Left lung (tissue), 4 donors: ENCODE measurements at regions not wholly inside any gene's neighbourhood (a gene's known extent, or its start where the extent isn't known, plus 50 kb on each side); places are given as distances from the start of the nearest gene placed in this dataset.
"Not testable (repeated sequence)": the region's sequence is repeated elsewhere in the genome, so short reads cannot be mapped to it uniquely, and the experiment has no call there.

ENCODE experiments used
- ATAC-seq: fragments of 200-7000 bp; cut with Tn5 transposase; one replicate; pipeline ENCODE4 v1.9.1; 2020; ENCODE audit warnings: moderate library complexity
- DNase-seq, 4 donors: peaks; one replicate each; pipeline ENCODE4 v3.0.0-alpha.2; 2013 to 2020
- H3K27ac ChIP-seq, 2 donors: fragments of 200-600 bp; sonication (generic) in 1 of 2; one replicate each; pipeline versions ENCODE4 v1.5.0 to v1.8.0; 2020 to 2021
- H3K27me3 ChIP-seq, 2 donors: fragments of 200-600 bp; sonication (generic) in 1 of 2; one replicate each; pipeline versions ENCODE4 v1.5.0 to v1.8.0; 2020 to 2021
- H3K36me3 ChIP-seq, 2 donors: fragments of 200-600 bp; sonication (generic) in 1 of 2; one replicate each; pipeline versions ENCODE4 v1.5.0 to v1.8.0; 2020 to 2021
- H3K4me1 ChIP-seq, 2 donors: fragments of 200-600 bp; one replicate each; pipeline ENCODE4 v1.8.0; 2021
- H3K4me3 ChIP-seq, 2 donors: fragments of 200-600 bp; sonication (generic) in 1 of 2; one replicate each; pipeline versions ENCODE4 v1.5.0 to v1.8.0; 2020 to 2021; ENCODE audit warnings: mild to moderate bottlenecking in 1 of 2
- H3K9me3 ChIP-seq, 2 donors: fragments of 200-600 bp; sonication (generic) in 1 of 2; one replicate each; pipeline versions ENCODE4 v1.5.0 to v1.8.0; 2020 to 2021
- CTCF ChIP-seq, 2 donors: fragments of 200-600 bp; sonication (generic) in 1 of 2; IDR thresholded peaks; one replicate each; pipeline versions ENCODE4 v1.5.0 to v1.8.0; 2021; ENCODE audit warnings: antibody characterized with exemption in 2 of 2
- intact Hi-C, 2 donors: fragments of 100-400 bp; cut with DNase I; formaldehyde crosslinking; loops; one replicate each; pipeline versions ENCODE4 v1.11.2 to v1.14.2; 2022
- donor health status: DM: no; HTN: yes; CAD: no.
- donor health status: DM: no; HTN: no; CAD: no.

GRCh38 chr2:175251425-175252041 is 70.0 kb upstream of the ATP5MC3 start:
- peak in 2 of 4 donors; percentile 26 to 39 for DNase-seq
- H3K4me3 ChIP-seq = no peak overlapping the region
- H3K36me3 ChIP-seq = no peaks in the 10 kb centered on the region
- ATAC-seq = no peak
- peak; percentile 21 to 60 for TF ChIP-seq CTCF (IDR thresholded peaks at IDR 0.05)
- H3K27ac ChIP-seq = no peak overlapping the region
- peaks cover 0 to 20% of the 10 kb centered on the region in 2 donors for H3K27me3 ChIP-seq
- no peaks in the 10 kb centered on the region for H3K4me1 ChIP-seq
- no peaks in the 10 kb centered on the region for H3K9me3 ChIP-seq
- intact Hi-C loops = no loop called here

DNA sequence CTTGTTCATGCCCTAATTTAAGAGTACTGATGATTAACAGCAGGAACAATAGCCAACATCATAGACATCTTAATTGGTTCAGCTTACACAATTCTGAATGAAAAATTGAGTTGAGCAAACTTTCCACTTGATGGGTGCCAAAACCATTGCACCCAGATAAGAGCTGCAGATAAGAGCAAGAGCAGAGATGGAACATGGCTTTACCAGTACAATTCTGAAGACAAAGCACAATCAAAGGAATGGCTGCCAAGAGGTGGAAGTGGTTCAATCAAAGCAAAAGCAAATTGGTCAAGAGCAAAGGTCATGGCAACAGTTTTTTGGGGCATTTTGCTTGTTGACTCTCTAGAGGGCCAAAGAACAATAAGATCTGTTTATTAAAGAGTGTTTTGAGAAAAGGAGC is 65.6 kb upstream of the ATP5MC3 start:
- H3K36me3 ChIP-seq = no peaks in the 10 kb centered on the region
- peaks cover 0 to 3% of the 10 kb centered on the region in 2 donors for H3K27me3 ChIP-seq
- intact Hi-C loops = no loop called here
- no peak for TF ChIP-seq CTCF (IDR thresholded peaks at IDR 0.05)
- no peak overlapping the region for H3K27ac ChIP-seq
- no peak for ATAC-seq
- H3K9me3 ChIP-seq = no peaks in the 10 kb centered on the region
- H3K4me3 ChIP-seq = no peak overlapping the region
- H3K4me1 ChIP-seq = no peaks in the 10 kb centered on the region
- no peak for DNase-seq

DNA sequence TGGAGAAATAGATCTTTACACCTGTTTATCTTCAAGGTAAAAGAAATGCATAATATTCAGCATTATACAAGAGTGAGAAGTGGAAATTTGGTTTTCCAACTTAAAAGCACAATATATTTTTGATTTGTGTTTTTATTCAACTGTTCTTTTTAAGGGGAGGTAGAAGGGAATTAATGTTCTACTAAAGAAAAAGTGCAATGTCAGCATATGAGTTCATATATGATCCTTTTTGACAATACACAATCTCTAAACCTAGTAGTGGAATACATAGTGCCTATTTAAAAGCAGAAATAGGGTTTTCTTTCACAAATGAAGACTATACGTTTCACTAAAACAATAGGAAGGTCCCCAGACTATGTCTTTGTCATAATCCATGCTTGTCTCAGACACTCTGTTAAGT is 63.2 kb upstream of the ATP5MC3 start:
- H3K4me3 ChIP-seq = no peak overlapping the region
- H3K9me3 ChIP-seq = peaks cover 0 to 1% of the 10 kb centered on the region in 2 donors
- intact Hi-C loops = no loop called here
- no peaks in the 10 kb centered on the region for H3K36me3 ChIP-seq
- no peak overlapping the region for H3K27ac ChIP-seq
- H3K27me3 ChIP-seq = no peaks in the 10 kb centered on the region
- ATAC-seq = no peak
- no peaks in the 10 kb centered on the region for H3K4me1 ChIP-seq
- no peak for DNase-seq
- no peak for TF ChIP-seq CTCF (IDR thresholded peaks at IDR 0.05)

GRCh38 chr2:175241691-175242090 is 60.2 kb upstream of the ATP5MC3 start:
- TF ChIP-seq CTCF (IDR thresholded peaks at IDR 0.05) = no peak
- no peak overlapping the region for H3K27ac ChIP-seq
- no peaks in the 10 kb centered on the region for H3K4me1 ChIP-seq
- H3K27me3 ChIP-seq = no peaks in the 10 kb centered on the region
- DNase-seq (peak in 1 of 4 donors; percentile 7), ATAC-seq (no peak)
- intact Hi-C loops = no loop called here
- H3K36me3 ChIP-seq = no peaks in the 10 kb centered on the region
- H3K9me3 ChIP-seq = peaks cover 0 to 12% of the 10 kb centered on the region in 2 donors
- no peak overlapping the region for H3K4me3 ChIP-seq

GRCh38 chr2:175240033-175240432 is 58.5 kb upstream of the ATP5MC3 start:
- H3K4me3 ChIP-seq, H3K27ac ChIP-seq, intact Hi-C loops, H3K4me1 ChIP-seq, H3K36me3 ChIP-seq, ATAC-seq, H3K27me3 ChIP-seq, DNase-seq: not testable (repeated sequence)
- H3K9me3 ChIP-seq = peaks cover 0 to 12% of the 10 kb centered on the region in 2 donors

- no peak for TF ChIP-seq CTCF (IDR thresholded peaks at IDR 0.05)
- Histone ChIP-seq H3K36me3 (no peaks in the 10 kb centered on the region), H3K9me3 (peaks cover 0 to 12% of the 10 kb centered on the region in 2 donors), H3K27me3 (no peaks in the 10 kb centered on the region), H3K4me3 (no peak overlapping the region), H3K4me1 (no peaks in the 10 kb centered on the region), H3K27ac (no peak overlapping the region)
- DNase-seq (no peak), ATAC-seq (no peak)
- intact Hi-C loops = no loop called here
Observed at GRCh38 chr2:175236930-175237329, 55.4 kb upstream of the ATP5MC3 start.
